K562 (cell line): ENCODE measurements at regions not wholly inside any gene's neighbourhood (a gene's known extent, or its start where the extent isn't known, plus 50 kb on each side); places are given as distances from the start of the nearest gene placed in this dataset.

Experiments
- ATAC-seq: fragments of 200-7000 bp; cut with Tn5 transposase; 3 replicates; pipeline ENCODE4 v1.9.1; 2020; ENCODE audit warnings: moderate library complexity
- BruUV-seq: library from RNA; stranded (reverse); fragments of 400-500 nt; replicated peaks from 2 replicates; lab custom pipeline; 2021; lab: Mats Ljungman, UMichigan
- CTCF ChIA-PET: fragments of 300-600 bp; formaldehyde crosslinking; extraction: SDS; loops from one replicate; lab custom pipeline; 2021; ENCODE audit warnings: low intra/inter-chr PET ratio; lab: Yijun Ruan, JAX
- POLR2A ChIA-PET: fragments of 300-600, 350-650 bp; sonication (Branson Sonifier 250); formaldehyde crosslinking; extraction: SDS; loops from one replicate; lab custom pipeline; 2021; ENCODE audit warnings: antibody characterized with exemption, inconsistent platforms; lab: Yijun Ruan, JAX
- DNase-seq, 4 experiments: peaks; one replicate each; pipeline versions ENCODE4 v3.0.0 to v3.0.0-alpha.2; 2011 to 2018; ENCODE audit warnings: low spot score in 3 of 4, mixed read lengths in 3 of 4; ENCODE audit errors: extremely low read depth in 1 of 4
- FAIRE-seq: peaks from 2 replicates; lab custom pipeline; 2011; peaks lifted over from hg19 to GRCh38; lab: Jason Lieb, UNC
- H2AFZ ChIP-seq: 2 replicates; pipeline ENCODE4 v1.6.0; 2011; ENCODE audit warnings: low read depth, low read length, control low read depth, inconsistent platforms
- H3K27ac ChIP-seq: fragments of 200-600 bp; 3 replicates; pipeline ENCODE4 v1.8.0; 2011; ENCODE audit warnings: low read depth, mild to moderate bottlenecking, control low read depth, inconsistent platforms, low read length, moderate library complexity, mixed read lengths; ENCODE audit errors: extremely low read depth
- H3K27me3 ChIP-seq, 2 experiments: fragments of 300-600 bp in 1 of 2; 2 replicates in 1 of 2; 3 replicates in 1 of 2; pipeline versions ENCODE4 v1.6.0 to v1.8.0; 2011; ENCODE audit warnings: inconsistent platforms in 2 of 2, low read length in 2 of 2, mild to moderate bottlenecking in 1 of 2, mixed read lengths in 1 of 2, moderate library complexity in 1 of 2; ENCODE audit not compliant: control insufficient read depth in 2 of 2, insufficient read depth in 2 of 2
- H3K36me3 ChIP-seq: fragments of 300-600 bp; 3 replicates; pipeline ENCODE4 v1.8.0; 2011; ENCODE audit warnings: mild to moderate bottlenecking, low read length, inconsistent platforms; ENCODE audit not compliant: control insufficient read depth, insufficient read depth
- H3K4me1 ChIP-seq, 2 experiments: fragments of 200-600 bp in 1 of 2; replicated peaks in 1 of 2; 2 replicates in 1 of 2; 3 replicates in 1 of 2; pipeline versions ENCODE4 v1.5.1 to v1.8.0; 2011; ENCODE audit warnings: inconsistent platforms in 2 of 2, low read length in 2 of 2, mild to moderate bottlenecking in 1 of 2, mixed read lengths in 1 of 2, moderate library complexity in 1 of 2; ENCODE audit not compliant: control insufficient read depth in 2 of 2, insufficient read depth in 2 of 2
- H3K4me2 ChIP-seq: 2 replicates; pipeline ENCODE4 v1.6.1; 2011; ENCODE audit warnings: low read length, control low read depth, inconsistent platforms, mixed read lengths; ENCODE audit not compliant: insufficient read depth
- H3K4me3 ChIP-seq: fragments of 200-600 bp; sonication (generic), shearing (Covaris generic); 2 replicates; pipeline ENCODE4 v1.5.1; 2016; ENCODE audit warnings: control low read depth, inconsistent platforms
- H3K79me2 ChIP-seq: fragments of 200-600 bp; 3 replicates; pipeline ENCODE4 v1.8.0; 2011; ENCODE audit warnings: low read length, inconsistent platforms; ENCODE audit not compliant: control insufficient read depth, insufficient read depth
- H3K9ac ChIP-seq, 2 experiments: 2 replicates each; pipeline versions ENCODE4 v1.6.0 to v1.6.1; 2011; ENCODE audit warnings: low read depth in 2 of 2, low read length in 2 of 2, control low read depth in 1 of 2, inconsistent platforms in 1 of 2, mild to moderate bottlenecking in 1 of 2, mixed read lengths in 1 of 2; ENCODE audit not compliant: insufficient read depth in 1 of 2
- H3K9me1 ChIP-seq: one replicate; pipeline ENCODE4 v1.6.0; 2011; ENCODE audit warnings: inconsistent platforms, mild to moderate bottlenecking, low read length, moderate library complexity; ENCODE audit not compliant: control insufficient read depth, insufficient read depth
- H3K9me3 ChIP-seq: replicated peaks from 2 replicates; pipeline ENCODE4 v1.5.1; 2011; ENCODE audit warnings: low read depth, low read length, inconsistent platforms; ENCODE audit not compliant: control insufficient read depth, insufficient read depth
- H4K20me1 ChIP-seq: replicated peaks from 2 replicates; pipeline ENCODE4 v1.6.1; 2011; ENCODE audit warnings: low read length, inconsistent platforms, mixed read lengths; ENCODE audit not compliant: control insufficient read depth, insufficient read depth
- ARID1B ChIP-seq: fragments of 450-650 bp; IDR thresholded peaks from 2 replicates; pipeline ENCODE4 v1.6.1; 2016; ENCODE audit warnings: antibody characterized with exemption, mild to moderate bottlenecking, inconsistent platforms
- CBX2 ChIP-seq: fragments of 200-600 bp; sonication (generic); IDR thresholded peaks from one replicate; pipeline ENCODE4 v1.6.1; 2012; ENCODE audit warnings: mild to moderate bottlenecking, low read length, inconsistent platforms; ENCODE audit not compliant: insufficient read depth, poor library complexity, severe bottlenecking
- FOXJ2 ChIP-seq: fragments of 200-800 bp; sonication (Bioruptor generic); IDR thresholded peaks from 2 replicates; pipeline ENCODE4 v1.6.1; 2016; ENCODE audit warnings: missing genetic modification characterization, missing compliant biosample characterization
- FOXP1 ChIP-seq: sonication (generic); formaldehyde crosslinking; IDR thresholded peaks from 2 replicates; pipeline ENCODE4 v1.8.0; 2022; ENCODE audit warnings: mild to moderate bottlenecking, missing genetic modification reagents
- GTF2A2 ChIP-seq: IDR thresholded peaks from 2 replicates; pipeline ENCODE4 v1.6.1; 2016; ENCODE audit warnings: mild to moderate bottlenecking, missing genetic modification characterization, missing compliant biosample characterization
- HDAC8 ChIP-seq: fragments of 450-650 bp; IDR thresholded peaks from 2 replicates; pipeline ENCODE4 v1.6.1; 2016; ENCODE audit warnings: mild to moderate bottlenecking, missing genetic modification characterization, moderate library complexity, missing compliant biosample characterization
- MYNN ChIP-seq, 2 experiments: sonication (generic); formaldehyde crosslinking in 1 of 2; IDR thresholded peaks; 2 replicates each; pipeline versions ENCODE4 v1.5.0 to v1.6.1; 2016 to 2020; ENCODE audit warnings: antibody characterized with exemption in 1 of 2, missing genetic modification reagents in 1 of 2
- NBN ChIP-seq: fragments of 450-650 bp; IDR thresholded peaks from 2 replicates; pipeline ENCODE4 v1.6.1; 2016; ENCODE audit warnings: low read depth, mild to moderate bottlenecking
- RNF219 ChIP-seq: fragments of 250-450 bp; sonication (Bioruptor Pico); IDR thresholded peaks from 2 replicates; pipeline ENCODE4 v1.5.0; 2022; ENCODE audit warnings: mild to moderate bottlenecking
- SREBF1 ChIP-seq: fragments of 150-350 bp; IDR thresholded peaks from 2 replicates; pipeline ENCODE4 v1.6.1; 2014; ENCODE audit warnings: antibody characterized with exemption, low read depth, low read length, borderline replicate concordance
- ZBED1 ChIP-seq: IDR thresholded peaks from 2 replicates; pipeline ENCODE4 v1.6.1; 2014
- ZNF561 ChIP-seq: fragments of 450-650 bp; formaldehyde crosslinking; conservative IDR thresholded peaks from 2 replicates; pipeline ENCODE4 v1.4.0; 2020; ENCODE audit warnings: mild to moderate bottlenecking, moderate library complexity
- ZNF57 ChIP-seq: fragments of 450-650 bp; formaldehyde crosslinking; IDR thresholded peaks from 2 replicates; pipeline ENCODE4 v1.4.0; 2020; ENCODE audit warnings: mild to moderate bottlenecking, moderate library complexity
- ZNF584 ChIP-seq: fragments of 200-800 bp; sonication (Bioruptor generic); IDR thresholded peaks from 2 replicates; pipeline ENCODE4 v1.6.1; 2016; ENCODE audit warnings: low read depth, mild to moderate bottlenecking, missing genetic modification characterization, missing compliant biosample characterization
- ZNF699 ChIP-seq: fragments of 250-450 bp; sonication (Bioruptor Pico); IDR thresholded peaks from 2 replicates; pipeline ENCODE4 v1.8.0; 2021; ENCODE audit warnings: mild to moderate bottlenecking, moderate library complexity; ENCODE audit not compliant: insufficient replicate concordance
- WGBS: fragments of 100-300 bp; shearing (Covaris generic); methylation state at CpG from one replicate; pipeline ENCODE4 v1.1.6; 2016; ENCODE audit warnings: low coverage, mixed read lengths; ENCODE audit not compliant: insufficient coverage; ENCODE audit errors: missing lambda C conversion rate; 5-methylcytosine and 5-hydroxymethylcytosine counted together
- in situ Hi-C: fragments of 300-500 bp; cut with MboI; formaldehyde crosslinking; loops from 4 replicates; pipeline ENCODE4 v1.15.0; 2018; ENCODE audit warnings: inconsistent platforms, mixed read lengths
- intact Hi-C: fragments of 100-400 bp; cut with micrococcal nuclease; formaldehyde crosslinking; loops from 2 replicates; pipeline ENCODE4 v1.14.2; 2022

- DNase-seq: no peak
- under 1% methylated on average over 6 of the region's 6 CpGs for WGBS
- no peaks in the 10 kb centered on the region for H3K27me3 ChIP-seq
- TF ChIP-seq MYNN (IDR thresholded peaks at IDR 0.05) (no peak), MYNN (CRISPR knock-in tag; IDR thresholded peaks at IDR 0.05) (no peak), ZBED1 (no peak), SREBF1 (no peak), RNF219 (CRISPR knock-in tag) (no peak), GTF2A2 (tag) (no peak), FOXJ2 (tag) (no peak), CBX2 (no peak), NBN (no peak), ZNF57 (no peak), FOXP1 (no peak), ZNF699 (CRISPR knock-in tag) (no peak), ZNF584 (CRISPR knock-in tag) (no peak), ARID1B (no peak), HDAC8 (no peak), ZNF561 (CRISPR knock-in tag) (no peak)
- TF ChIP-seq, all 486 proteins: peak for 0
- no TSS peak for BruUV-seq
- no peak overlapping the region for H3K4me3 ChIP-seq
- no peak overlapping the region for H3K9ac ChIP-seq
- CTCF ChIA-PET: no interaction called here
- in situ Hi-C loops (no loop called here), intact Hi-C loops (no loop called here)
- no peaks in the 10 kb centered on the region for H3K9me1 ChIP-seq
- no peak for FAIRE-seq
- H3K4me2 ChIP-seq: no peak overlapping the region
- no peaks in the 10 kb centered on the region for H3K4me1 ChIP-seq
- no peaks in the 10 kb centered on the region for H4K20me1 ChIP-seq
- POLR2A ChIA-PET: no interaction called here
- H3K36me3 ChIP-seq: no peaks in the 10 kb centered on the region
- ATAC-seq: no peak
- no peak overlapping the region for H2AFZ ChIP-seq
- peaks cover 2% of the 10 kb centered on the region for H3K9me3 ChIP-seq
- no peaks in the 10 kb centered on the region for H3K79me2 ChIP-seq
- no peak overlapping the region for H3K27ac ChIP-seq
Observed at GRCh38 chr2:164186591-164186990, 434.7 kb downstream of the GRB14 start.
